Pancreas (tissue), 10 donors: ENCODE measurements at regions not wholly inside any gene's neighbourhood (a gene's known extent, or its start where the extent isn't known, plus 50 kb on each side); places are given as distances from the start of the nearest gene placed in this dataset.
A peak's percentile ranks its signal among the peaks of the same experiment; 100 is the strongest.

Source experiments
- ATAC-seq, 4 donors: fragments of 200-7000 bp; cut with Tn5 transposase; one replicate each; pipeline versions ENCODE4 v1.8.0 to v1.9.1; 2020; ENCODE audit warnings: mild to moderate bottlenecking in 4 of 4, moderate library complexity in 4 of 4
- DNase-seq, 6 donors: peaks; one replicate each; pipeline ENCODE4 v3.0.0-alpha.2; 2020
- FAIRE-seq: peaks from 2 replicates; lab custom pipeline; 2012; peaks lifted over from hg19 to GRCh38; lab: Jason Lieb, UNC
- H3K27ac ChIP-seq, 4 donors: fragments of 200-600 bp; sonication (generic); 1 replicate in 3 of 4; 2 replicates in 1 of 4; pipeline versions ENCODE4 v1.5.0 to v1.8.0; 2020
- H3K27me3 ChIP-seq, 4 donors: fragments of 200-600 bp; one replicate each; pipeline ENCODE4 v1.8.0; 2021
- H3K36me3 ChIP-seq, 3 donors: fragments of 200-600 bp; sonication (generic) in 1 of 3; one replicate each; pipeline versions ENCODE4 v1.5.0 to v1.8.0; 2020 to 2021
- H3K4me1 ChIP-seq, 3 donors: fragments of 200-600 bp; one replicate each; pipeline ENCODE4 v1.8.0; 2021
- H3K4me3 ChIP-seq, 4 donors: fragments of 200-600 bp; sonication (generic) in 2 of 4; one replicate each; pipeline versions ENCODE4 v1.5.0 to v1.8.0; 2020 to 2021
- H3K9me3 ChIP-seq, 4 donors: fragments of 200-600 bp; one replicate each; pipeline ENCODE4 v1.8.0; 2021
- WGBS, 2 donors: extraction: QIAGEN DNeasy Blood & Tissue Kit; methylation state at CpG; one replicate each; pipeline ENCODE4 v1.1.7; 2013; 5-methylcytosine and 5-hydroxymethylcytosine counted together
- intact Hi-C, 3 donors: fragments of 100-400 bp; cut with DNase I; formaldehyde crosslinking; loops; one replicate each; pipeline versions ENCODE4 v1.11.1 to v1.14.2; 2022
- TF ChIP-seq, protein P1 (sequence below), 4 donors: fragments of 200-600 bp; sonication (generic) in 3 of 4; IDR thresholded peaks; one replicate each; pipeline versions ENCODE4 v1.5.0 to v1.8.0; 2021; ENCODE audit warnings: antibody characterized with exemption in 4 of 4
- donor health status: healthy with polysubstance abuse.
- donor health status: DM: no; HTN: no; CAD: no; lungs with moderate emphysema.
- donor health status: DM: no; HTN: no; CAD: no.
- donor health status: control.
- donor health status: control.
- donor health status: Bipolar disorder and iron deficiency.
- donor health status: DM: yes; HTN: yes; CAD: no.
- donor health status: DM: no; HTN: no; CAD: no.
- donor health status: DM: no; HTN: no; CAD: no.
- donor health status: DM: yes; HTN: yes; CAD: no.

DNA sequence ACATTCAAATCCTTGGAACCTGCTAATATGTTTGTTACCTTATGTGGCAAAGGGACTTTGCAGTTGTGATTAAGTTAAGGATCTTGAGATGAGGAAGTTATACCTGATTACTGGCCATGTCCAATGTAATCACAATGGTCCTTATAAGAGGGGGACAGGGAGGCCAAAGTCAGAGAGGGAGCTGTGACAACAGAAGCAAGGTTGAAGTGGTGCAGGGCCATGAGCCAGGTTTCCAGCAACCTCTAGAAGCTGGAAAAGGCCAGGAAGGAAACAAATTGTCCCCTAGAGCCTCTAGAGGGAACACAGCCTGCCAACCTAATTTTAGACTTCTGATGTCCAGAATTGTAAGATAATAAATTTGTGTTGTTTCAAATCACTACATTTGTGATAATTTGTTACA is 334.7 kb upstream of the DACH1 start:
- Histone ChIP-seq H3K27ac (no peak overlapping the region), H3K9me3 (no peaks in the 10 kb centered on the region), H3K4me1 (no peaks in the 10 kb centered on the region), H3K4me3 (no peak overlapping the region), H3K36me3 (no peaks in the 10 kb centered on the region), H3K27me3 (no peaks in the 10 kb centered on the region)
- intact Hi-C loops = no loop called here
- DNase-seq (no peak), FAIRE-seq (no peak), ATAC-seq (no peak)
- TF ChIP-seq, protein P1, sequence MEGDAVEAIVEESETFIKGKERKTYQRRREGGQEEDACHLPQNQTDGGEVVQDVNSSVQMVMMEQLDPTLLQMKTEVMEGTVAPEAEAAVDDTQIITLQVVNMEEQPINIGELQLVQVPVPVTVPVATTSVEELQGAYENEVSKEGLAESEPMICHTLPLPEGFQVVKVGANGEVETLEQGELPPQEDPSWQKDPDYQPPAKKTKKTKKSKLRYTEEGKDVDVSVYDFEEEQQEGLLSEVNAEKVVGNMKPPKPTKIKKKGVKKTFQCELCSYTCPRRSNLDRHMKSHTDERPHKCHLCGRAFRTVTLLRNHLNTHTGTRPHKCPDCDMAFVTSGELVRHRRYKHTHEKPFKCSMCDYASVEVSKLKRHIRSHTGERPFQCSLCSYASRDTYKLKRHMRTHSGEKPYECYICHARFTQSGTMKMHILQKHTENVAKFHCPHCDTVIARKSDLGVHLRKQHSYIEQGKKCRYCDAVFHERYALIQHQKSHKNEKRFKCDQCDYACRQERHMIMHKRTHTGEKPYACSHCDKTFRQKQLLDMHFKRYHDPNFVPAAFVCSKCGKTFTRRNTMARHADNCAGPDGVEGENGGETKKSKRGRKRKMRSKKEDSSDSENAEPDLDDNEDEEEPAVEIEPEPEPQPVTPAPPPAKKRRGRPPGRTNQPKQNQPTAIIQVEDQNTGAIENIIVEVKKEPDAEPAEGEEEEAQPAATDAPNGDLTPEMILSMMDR (IDR thresholded peaks at IDR 0.05) = no peak

DNA sequence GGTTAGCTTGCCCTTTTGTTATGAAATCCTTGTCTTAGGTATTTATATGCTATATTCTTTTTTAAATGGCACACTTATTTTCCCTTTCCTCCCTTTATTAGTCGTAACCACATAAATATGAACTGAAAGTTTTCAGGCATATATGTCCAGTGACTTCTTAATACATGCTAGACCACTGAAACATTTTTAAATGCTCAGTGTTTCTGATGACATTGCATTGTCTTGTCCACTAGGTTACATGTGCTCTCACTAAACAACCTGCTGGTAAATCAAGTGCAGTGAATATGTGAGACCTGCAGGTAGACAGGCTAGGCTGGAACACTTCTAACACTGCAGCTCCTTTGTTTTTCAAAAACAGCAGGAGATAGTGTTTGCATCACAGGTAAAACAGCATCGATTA is 332.6 kb upstream of the DACH1 start:
- Histone ChIP-seq H3K36me3 (no peaks in the 10 kb centered on the region), H3K27me3 (no peaks in the 10 kb centered on the region), H3K4me1 (no peaks in the 10 kb centered on the region), H3K9me3 (no peaks in the 10 kb centered on the region), H3K4me3 (no peak overlapping the region), H3K27ac (no peak overlapping the region)
- FAIRE-seq = no peak
- WGBS, 2 donors = 34 to 44% methylated on average over 2 of the region's 2 CpGs
- ATAC-seq = no peak
- intact Hi-C loops = no loop called here
- no peak for DNase-seq
- TF ChIP-seq, protein P1 (IDR thresholded peaks at IDR 0.05) = no peak

DNA sequence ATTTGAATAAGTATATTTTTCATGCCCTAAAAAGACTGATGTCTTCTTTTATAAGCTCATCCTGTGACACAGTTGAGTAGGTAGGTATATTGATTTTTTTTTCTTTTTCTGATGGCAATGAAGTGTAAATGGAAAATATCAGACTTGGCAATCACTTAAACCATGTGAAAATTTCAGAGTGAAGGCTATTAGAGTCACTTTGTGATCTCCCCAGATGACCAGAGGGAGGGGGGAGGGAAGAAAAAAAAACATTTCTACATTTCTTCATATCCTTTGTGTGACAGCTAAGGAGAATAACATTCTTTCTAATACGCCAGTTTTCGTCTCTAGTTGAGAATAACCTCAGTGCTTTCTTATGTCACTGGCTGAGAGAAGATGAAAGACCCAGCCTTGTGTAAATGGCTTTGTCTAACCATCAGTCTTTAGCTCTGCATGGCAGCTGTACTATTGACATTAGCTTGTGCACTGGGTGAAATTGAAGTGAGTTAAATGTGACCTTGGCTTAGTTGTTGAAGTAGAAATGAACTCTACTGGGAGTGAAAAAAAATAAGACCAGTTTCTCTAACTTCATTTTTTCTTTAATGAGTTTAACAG is 332.1 kb upstream of the DACH1 start:
- 40 to 55% methylated on average over 2 of the region's 2 CpGs for WGBS, 2 donors
- Histone ChIP-seq H3K4me1 (no peaks in the 10 kb centered on the region), H3K27ac (no peak overlapping the region), H3K27me3 (no peaks in the 10 kb centered on the region), H3K9me3 (no peaks in the 10 kb centered on the region), H3K4me3 (no peak overlapping the region), H3K36me3 (no peaks in the 10 kb centered on the region)
- intact Hi-C loops = no loop called here
- peak; percentile 61 to 91 (median 80) for ATAC-seq
- TF ChIP-seq, protein P1 (IDR thresholded peaks at IDR 0.05) = no peak
- no peak for FAIRE-seq
- no peak for DNase-seq

DNA sequence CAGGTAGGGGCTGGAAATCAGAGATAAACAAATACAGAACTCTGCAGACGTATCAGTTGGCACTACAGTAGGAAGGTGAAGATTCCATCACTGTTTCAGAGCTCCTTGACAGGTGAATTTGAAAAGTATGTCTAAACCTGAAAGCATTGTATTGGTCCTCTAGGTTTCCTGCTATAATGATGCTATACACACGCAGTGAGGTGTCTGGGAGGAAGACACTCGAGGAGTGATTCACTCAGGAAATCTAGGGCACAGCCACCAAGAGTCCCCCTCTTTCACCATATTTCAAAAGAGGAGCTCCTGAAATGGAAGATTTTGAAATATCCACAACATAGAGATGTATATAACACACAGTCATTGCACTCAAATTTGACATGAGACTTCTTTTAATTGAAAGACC is 331.0 kb upstream of the DACH1 start:
- intact Hi-C loops = no loop called here
- no peak for FAIRE-seq
- TF ChIP-seq, protein P1 (IDR thresholded peaks at IDR 0.05) = no peak
- ATAC-seq = no peak
- Histone ChIP-seq H3K27me3 (no peaks in the 10 kb centered on the region), H3K36me3 (no peaks in the 10 kb centered on the region), H3K27ac (no peak overlapping the region), H3K4me1 (no peaks in the 10 kb centered on the region), H3K4me3 (no peak overlapping the region), H3K9me3 (no peaks in the 10 kb centered on the region)
- no peak for DNase-seq
- 82 to 88% methylated on average over 3 of the region's 3 CpGs for WGBS, 2 donors

DNA sequence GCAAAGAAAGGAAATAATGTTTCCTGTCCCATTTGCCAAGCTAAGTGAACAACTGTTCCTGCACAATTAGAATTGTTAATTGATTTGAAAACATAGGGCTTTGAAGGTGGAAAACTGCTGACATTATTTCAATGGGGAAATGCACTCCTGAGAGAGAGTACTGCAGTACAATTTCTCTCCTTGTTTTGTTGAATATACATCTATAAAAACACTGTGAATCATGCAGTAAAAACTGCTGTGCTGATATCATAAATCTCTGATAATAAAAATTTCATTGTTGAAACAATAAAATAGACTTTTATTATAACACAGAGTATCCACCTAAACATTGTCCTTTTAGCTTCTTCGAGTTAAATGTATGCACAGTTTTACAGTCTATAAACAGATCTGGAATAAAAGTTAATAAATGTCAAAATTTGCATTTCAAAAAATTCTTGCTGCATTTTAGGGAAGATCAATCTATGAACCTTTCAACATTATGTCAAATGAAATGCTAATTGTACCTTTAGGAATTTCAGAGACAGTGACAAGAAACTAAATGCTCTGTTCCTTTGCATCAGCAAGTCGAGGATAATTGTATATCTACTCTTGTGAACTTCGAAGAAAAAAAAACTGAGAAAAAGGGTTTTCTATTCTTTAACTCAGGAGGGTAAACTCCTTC is 328.2 kb upstream of the DACH1 start:
- FAIRE-seq = peak; percentile 91
- no peak for ATAC-seq
- intact Hi-C loops = no loop called here
- Histone ChIP-seq H3K27ac (no peak overlapping the region), H3K4me1 (no peaks in the 10 kb centered on the region), H3K36me3 (no peaks in the 10 kb centered on the region), H3K9me3 (no peaks in the 10 kb centered on the region), H3K27me3 (no peaks in the 10 kb centered on the region), H3K4me3 (no peak overlapping the region)
- 80% methylated on average over 3 of the region's 3 CpGs for WGBS, 2 donors
- no peak for DNase-seq
- TF ChIP-seq, protein P1 (IDR thresholded peaks at IDR 0.05) = no peak
